IPS-18a (cell line): ENCODE measurements at regions not wholly inside any gene's neighbourhood (a gene's known extent, or its start where the extent isn't known, plus 50 kb on each side); places are given as distances from the start of the nearest gene placed in this dataset.
"Not testable (repeated sequence)": the region's sequence is repeated elsewhere in the genome, so short reads cannot be mapped to it uniquely, and the experiment has no call there.

Experiments
- H3K27ac ChIP-seq: one replicate; pipeline ENCODE4 v1.5.1; 2013; ENCODE audit warnings: low read length
- H3K27me3 ChIP-seq: one replicate; pipeline ENCODE4 v1.6.1; 2013; ENCODE audit warnings: mild to moderate bottlenecking, low read length; ENCODE audit not compliant: control insufficient read depth, insufficient read depth
- H3K36me3 ChIP-seq: one replicate; pipeline ENCODE4 v1.6.1; 2013; ENCODE audit warnings: low read depth, low read length; ENCODE audit not compliant: control insufficient read depth
- H3K4me1 ChIP-seq: one replicate; pipeline ENCODE4 v1.6.1; 2013; ENCODE audit warnings: low read depth, low read length; ENCODE audit not compliant: control insufficient read depth
- H3K4me3 ChIP-seq: one replicate; pipeline ENCODE4 v1.5.1; 2013; ENCODE audit warnings: low read length
- H3K9ac ChIP-seq: one replicate; pipeline ENCODE4 v1.6.1; 2013; ENCODE audit warnings: mild to moderate bottlenecking, low read length, moderate library complexity
- H3K9me3 ChIP-seq: one replicate; pipeline ENCODE4 v1.6.1; 2013; ENCODE audit warnings: low read depth, low read length; ENCODE audit not compliant: control insufficient read depth

GRCh38 chrX:63235963-63236362 is 115.2 kb downstream of the SPIN4 start:
- H3K36me3 ChIP-seq, result not testable (repeated sequence)

GRCh38 chrX:63233013-63233412 is 118.1 kb downstream of the SPIN4 start:
- H3K27me3 ChIP-seq, result not testable (repeated sequence)

More at GRCh38 chrX:63235963-63236362, 115.2 kb downstream of the SPIN4 start:
- H3K27ac ChIP-seq, H3K4me1 ChIP-seq, H3K27me3 ChIP-seq, H3K9ac ChIP-seq, H3K9me3 ChIP-seq, H3K4me3 ChIP-seq: not testable (repeated sequence)

GRCh38 chrX:63218202-63218601 is 132.9 kb downstream of the SPIN4 start:
- not testable (repeated sequence) for H3K9me3 ChIP-seq, H3K9ac ChIP-seq, H3K36me3 ChIP-seq, H3K27me3 ChIP-seq, H3K27ac ChIP-seq, H3K4me1 ChIP-seq, H3K4me3 ChIP-seq

More at GRCh38 chrX:63233013-63233412, 118.1 kb downstream of the SPIN4 start:
- not testable (repeated sequence) for H3K9me3 ChIP-seq, H3K27ac ChIP-seq, H3K4me3 ChIP-seq, H3K4me1 ChIP-seq, H3K36me3 ChIP-seq, H3K9ac ChIP-seq

GRCh38 chrX:63217549-63217948 is 133.6 kb downstream of the SPIN4 start:
- not testable (repeated sequence) for H3K4me1 ChIP-seq, H3K9ac ChIP-seq, H3K27me3 ChIP-seq, H3K4me3 ChIP-seq, H3K36me3 ChIP-seq, H3K9me3 ChIP-seq, H3K27ac ChIP-seq

GRCh38 chrX:63209645-63210044 is 141.5 kb downstream of the SPIN4 start:
- not testable (repeated sequence) for H3K4me3 ChIP-seq, H3K4me1 ChIP-seq, H3K36me3 ChIP-seq, H3K27me3 ChIP-seq, H3K9me3 ChIP-seq, H3K9ac ChIP-seq, H3K27ac ChIP-seq

GRCh38 chrX:63209128-63209527 is 142.0 kb downstream of the SPIN4 start:
- not testable (repeated sequence) for H3K27me3 ChIP-seq, H3K27ac ChIP-seq, H3K4me1 ChIP-seq, H3K9me3 ChIP-seq, H3K36me3 ChIP-seq, H3K4me3 ChIP-seq, H3K9ac ChIP-seq

GRCh38 chrX:63204266-63205074 is 146.7 kb downstream of the SPIN4 start:
- not testable (repeated sequence) for H3K4me1 ChIP-seq, H3K36me3 ChIP-seq, H3K4me3 ChIP-seq, H3K27me3 ChIP-seq, H3K27ac ChIP-seq, H3K9ac ChIP-seq, H3K9me3 ChIP-seq

GRCh38 chrX:63201987-63202386 is 149.1 kb downstream of the SPIN4 start:
- H3K27me3 ChIP-seq, H3K27ac ChIP-seq, H3K4me1 ChIP-seq, H3K9ac ChIP-seq, H3K9me3 ChIP-seq, H3K4me3 ChIP-seq, H3K36me3 ChIP-seq: not testable (repeated sequence)

GRCh38 chrX:63198693-63199092 is 152.4 kb downstream of the SPIN4 start:
- H3K36me3 ChIP-seq, H3K27ac ChIP-seq, H3K4me3 ChIP-seq, H3K4me1 ChIP-seq, H3K9ac ChIP-seq, H3K27me3 ChIP-seq, H3K9me3 ChIP-seq: not testable (repeated sequence)

GRCh38 chrX:63192366-63193041 is 158.6 kb downstream of the SPIN4 start:
- H3K36me3 ChIP-seq, H3K9ac ChIP-seq, H3K27me3 ChIP-seq, H3K27ac ChIP-seq, H3K4me3 ChIP-seq, H3K4me1 ChIP-seq: not testable (repeated sequence)
- H3K9me3 ChIP-seq, result peaks cover 13% of the 10 kb centered on the region

GRCh38 chrX:63186137-63186536 is 165.0 kb downstream of the SPIN4 start:
- Histone ChIP-seq H3K9ac (no peak overlapping the region), H3K4me1 (no peaks in the 10 kb centered on the region), H3K27ac (no peak overlapping the region), H3K9me3 (peaks cover 24% of the 10 kb centered on the region), H3K27me3 (no peaks in the 10 kb centered on the region), H3K36me3 (no peaks in the 10 kb centered on the region), H3K4me3 (no peak overlapping the region)

GRCh38 chrX:63179852-63180251 is 171.3 kb downstream of the SPIN4 start:
- not testable (repeated sequence) for H3K4me3 ChIP-seq, H3K27me3 ChIP-seq, H3K36me3 ChIP-seq, H3K4me1 ChIP-seq, H3K9ac ChIP-seq, H3K27ac ChIP-seq, H3K9me3 ChIP-seq
